ENCODE measurements at regions not wholly inside any gene's neighbourhood (a gene's known extent, or its start where the extent isn't known, plus 50 kb on each side); places are given as distances from the start of the nearest gene placed in this dataset.

GRCh38 chr14:51335531-51335930 lies 95.5 kb downstream of the TMX1 start:
- no peak for TF ChIP-seq POLR2A (IDR thresholded peaks at IDR 0.05; ENCODE audit: low read depth, low read length)
- TF ChIP-seq, protein P1, sequence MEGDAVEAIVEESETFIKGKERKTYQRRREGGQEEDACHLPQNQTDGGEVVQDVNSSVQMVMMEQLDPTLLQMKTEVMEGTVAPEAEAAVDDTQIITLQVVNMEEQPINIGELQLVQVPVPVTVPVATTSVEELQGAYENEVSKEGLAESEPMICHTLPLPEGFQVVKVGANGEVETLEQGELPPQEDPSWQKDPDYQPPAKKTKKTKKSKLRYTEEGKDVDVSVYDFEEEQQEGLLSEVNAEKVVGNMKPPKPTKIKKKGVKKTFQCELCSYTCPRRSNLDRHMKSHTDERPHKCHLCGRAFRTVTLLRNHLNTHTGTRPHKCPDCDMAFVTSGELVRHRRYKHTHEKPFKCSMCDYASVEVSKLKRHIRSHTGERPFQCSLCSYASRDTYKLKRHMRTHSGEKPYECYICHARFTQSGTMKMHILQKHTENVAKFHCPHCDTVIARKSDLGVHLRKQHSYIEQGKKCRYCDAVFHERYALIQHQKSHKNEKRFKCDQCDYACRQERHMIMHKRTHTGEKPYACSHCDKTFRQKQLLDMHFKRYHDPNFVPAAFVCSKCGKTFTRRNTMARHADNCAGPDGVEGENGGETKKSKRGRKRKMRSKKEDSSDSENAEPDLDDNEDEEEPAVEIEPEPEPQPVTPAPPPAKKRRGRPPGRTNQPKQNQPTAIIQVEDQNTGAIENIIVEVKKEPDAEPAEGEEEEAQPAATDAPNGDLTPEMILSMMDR (IDR thresholded peaks at IDR 0.05; ENCODE audit: extremely low read depth in 1 of 2, insufficient read depth in 1 of 2, low read depth in 1 of 2, low read length in 2 of 2) = no peak

Measured in endothelial cell of umbilical vein (primary cell).